NCI-H524 (cell line): ENCODE measurements at regions not wholly inside any gene's neighbourhood (a gene's known extent, or its start where the extent isn't known, plus 50 kb on each side); places are given as distances from the start of the nearest gene placed in this dataset.
"Not testable (repeated sequence)": the region's sequence is repeated elsewhere in the genome, so short reads cannot be mapped to it uniquely, and the experiment has no call there.

ENCODE experiments used
- DNase-seq, 2 experiments: peaks; one replicate each; lab custom pipeline; 2025; lab: John Stamatoyannopoulos, UW

GRCh38 chr21:14058566-14058965, 152.2 kb downstream of the LIPI start:
- no peak for DNase-seq

- DNase-seq: not testable (repeated sequence)
These were observed 152.8 kb downstream of the LIPI start for GRCh38 chr21:14057841-14058481.

- no peak for DNase-seq
These were observed 153.4 kb downstream of the LIPI start for GRCh38 chr21:14057313-14057712.

- no peak for DNase-seq
These were observed 154.0 kb downstream of the LIPI start for GRCh38 chr21:14056771-14057191.

- not testable (repeated sequence) for DNase-seq
These were observed 154.8 kb downstream of the LIPI start for GRCh38 chr21:14055746-14056515.

GRCh38 chr21:14054682-14055081, 156.1 kb downstream of the LIPI start:
- DNase-seq: no peak

GRCh38 chr21:14050121-14050520, 160.6 kb downstream of the LIPI start:
- DNase-seq: no peak

GRCh38 chr21:14046401-14046800, 164.4 kb downstream of the LIPI start:
- no peak for DNase-seq

GRCh38 chr21:14040386-14040785, 170.4 kb downstream of the LIPI start:
- DNase-seq: no peak

- not testable (repeated sequence) for DNase-seq
These were observed 182.1 kb downstream of the LIPI start for GRCh38 chr21:14028619-14029018.

GRCh38 chr21:14027235-14027869, 183.4 kb downstream of the LIPI start:
- peak; percentile 86 to 96 for DNase-seq

- not testable (repeated sequence) for DNase-seq
These were observed 190.6 kb downstream of the LIPI start for GRCh38 chr21:14020108-14020507.

GRCh38 chr21:14015841-14016240, 194.9 kb downstream of the LIPI start:
- not testable (repeated sequence) for DNase-seq

GRCh38 chr21:14013623-14014498, 196.9 kb downstream of the LIPI start:
- not testable (repeated sequence) for DNase-seq

GRCh38 chr21:14013056-14013603, 197.6 kb downstream of the LIPI start:
- DNase-seq: no peak

- no peak for DNase-seq
These were observed 198.3 kb downstream of the LIPI start for GRCh38 chr21:14012409-14012808.

GRCh38 chr21:14011751-14012150, 199.0 kb downstream of the LIPI start:
- not testable (repeated sequence) for DNase-seq

- not testable (repeated sequence) for DNase-seq
These were observed 199.6 kb downstream of the LIPI start for GRCh38 chr21:14011149-14011548.

- DNase-seq: no peak
These were observed 200.0 kb downstream of the LIPI start for GRCh38 chr21:14010729-14011128.

- not testable (repeated sequence) for DNase-seq
These were observed 200.8 kb downstream of the LIPI start for GRCh38 chr21:14009990-14010389.

- DNase-seq: not testable (repeated sequence)
These were observed 201.3 kb downstream of the LIPI start for GRCh38 chr21:14009238-14009981.
